SJCRH30 (cell line): ENCODE measurements at regions not wholly inside any gene's neighbourhood (a gene's known extent, or its start where the extent isn't known, plus 50 kb on each side); places are given as distances from the start of the nearest gene placed in this dataset.
A peak's percentile ranks its signal among the peaks of the same experiment; 100 is the strongest.

ENCODE experiments used
- DNase-seq, 2 experiments: peaks; one replicate each; pipeline ENCODE4 v3.0.0-alpha.2; 2015 to 2020
- H3K27ac ChIP-seq: fragments of 250-450 bp; sonication (Bioruptor Pico); 2 replicates; pipeline ENCODE4 v1.5.1; 2020; ENCODE audit warnings: mild to moderate bottlenecking, moderate library complexity
- H3K27me3 ChIP-seq: fragments of 250-450 bp; sonication (Bioruptor Pico); 2 replicates; pipeline ENCODE4 v1.5.1; 2020; ENCODE audit warnings: mild to moderate bottlenecking, moderate library complexity
- H3K36me3 ChIP-seq: fragments of 250-450 bp; sonication (Bioruptor Pico); 2 replicates; pipeline ENCODE4 v1.5.1; 2020; ENCODE audit warnings: mild to moderate bottlenecking, moderate library complexity
- H3K4me1 ChIP-seq: fragments of 250-450 bp; sonication (Bioruptor Pico); 2 replicates; pipeline ENCODE4 v1.5.1; 2020; ENCODE audit warnings: mild to moderate bottlenecking, moderate library complexity
- H3K4me3 ChIP-seq: fragments of 250-450 bp; sonication (Bioruptor Pico); 2 replicates; pipeline ENCODE4 v1.5.1; 2020; ENCODE audit warnings: mild to moderate bottlenecking, moderate library complexity
- H3K9me3 ChIP-seq: fragments of 250-450 bp; sonication (Bioruptor Pico); replicated peaks from 2 replicates; pipeline ENCODE4 v1.5.1; 2020; ENCODE audit warnings: mild to moderate bottlenecking, moderate library complexity

GRCh38 chr18:22545066-22545760 lies 127.5 kb upstream of the CTAGE1 start:
- Histone ChIP-seq H3K27me3 (no peaks in the 10 kb centered on the region), H3K27ac (no peak overlapping the region), H3K9me3 (no peaks in the 10 kb centered on the region), H3K4me3 (no peak overlapping the region), H3K36me3 (no peaks in the 10 kb centered on the region), H3K4me1 (no peaks in the 10 kb centered on the region)
- DNase-seq: no peak

GRCh38 chr18:22546905-22547570 lies 129.3 kb upstream of the CTAGE1 start:
- no peaks in the 10 kb centered on the region for H3K27me3 ChIP-seq
- no peak overlapping the region for H3K4me3 ChIP-seq
- no peak for DNase-seq
- H3K27ac ChIP-seq: no peak overlapping the region
- H3K9me3 ChIP-seq: no peaks in the 10 kb centered on the region
- H3K4me1 ChIP-seq: no peaks in the 10 kb centered on the region
- no peaks in the 10 kb centered on the region for H3K36me3 ChIP-seq

- H3K36me3 ChIP-seq: no peaks in the 10 kb centered on the region
- no peak overlapping the region for H3K4me3 ChIP-seq
- H3K27ac ChIP-seq: no peak overlapping the region
- no peaks in the 10 kb centered on the region for H3K9me3 ChIP-seq
- DNase-seq: no peak
- H3K27me3 ChIP-seq: no peaks in the 10 kb centered on the region
- H3K4me1 ChIP-seq: no peaks in the 10 kb centered on the region
Measured at GRCh38 chr18:22547807-22548561, 130.3 kb upstream of the CTAGE1 start.

- H3K36me3 ChIP-seq: no peaks in the 10 kb centered on the region
- no peaks in the 10 kb centered on the region for H3K27me3 ChIP-seq
- H3K4me3 ChIP-seq: no peak overlapping the region
- H3K9me3 ChIP-seq: no peaks in the 10 kb centered on the region
- no peak overlapping the region for H3K27ac ChIP-seq
- no peaks in the 10 kb centered on the region for H3K4me1 ChIP-seq
- no peak for DNase-seq
Measured at GRCh38 chr18:22549260-22549937, 131.7 kb upstream of the CTAGE1 start.

GRCh38 chr18:22550366-22550765 lies 132.7 kb upstream of the CTAGE1 start:
- H3K9me3 ChIP-seq: no peaks in the 10 kb centered on the region
- no peaks in the 10 kb centered on the region for H3K36me3 ChIP-seq
- H3K4me3 ChIP-seq: no peak overlapping the region
- H3K4me1 ChIP-seq: no peaks in the 10 kb centered on the region
- DNase-seq: no peak
- no peak overlapping the region for H3K27ac ChIP-seq
- no peaks in the 10 kb centered on the region for H3K27me3 ChIP-seq

- Histone ChIP-seq H3K9me3 (no peaks in the 10 kb centered on the region), H3K4me1 (no peaks in the 10 kb centered on the region), H3K27ac (no peak overlapping the region), H3K4me3 (no peak overlapping the region), H3K36me3 (no peaks in the 10 kb centered on the region), H3K27me3 (no peaks in the 10 kb centered on the region)
- DNase-seq: no peak
Measured at GRCh38 chr18:22550861-22551260, 133.1 kb upstream of the CTAGE1 start.

GRCh38 chr18:22551536-22552151 lies 133.9 kb upstream of the CTAGE1 start:
- Histone ChIP-seq H3K27me3 (no peaks in the 10 kb centered on the region), H3K4me3 (no peak overlapping the region), H3K9me3 (no peaks in the 10 kb centered on the region), H3K27ac (no peak overlapping the region), H3K4me1 (no peaks in the 10 kb centered on the region), H3K36me3 (no peaks in the 10 kb centered on the region)
- no peak for DNase-seq

GRCh38 chr18:22552254-22552653 lies 134.5 kb upstream of the CTAGE1 start:
- no peaks in the 10 kb centered on the region for H3K27me3 ChIP-seq
- no peaks in the 10 kb centered on the region for H3K4me1 ChIP-seq
- H3K9me3 ChIP-seq: no peaks in the 10 kb centered on the region
- H3K27ac ChIP-seq: no peak overlapping the region
- no peaks in the 10 kb centered on the region for H3K36me3 ChIP-seq
- no peak for DNase-seq
- no peak overlapping the region for H3K4me3 ChIP-seq

- no peaks in the 10 kb centered on the region for H3K9me3 ChIP-seq
- H3K27ac ChIP-seq: no peak overlapping the region
- H3K36me3 ChIP-seq: no peaks in the 10 kb centered on the region
- DNase-seq: no peak
- no peak overlapping the region for H3K4me3 ChIP-seq
- no peaks in the 10 kb centered on the region for H3K4me1 ChIP-seq
- no peaks in the 10 kb centered on the region for H3K27me3 ChIP-seq
Measured at GRCh38 chr18:22552899-22553460, 135.3 kb upstream of the CTAGE1 start.

GRCh38 chr18:22556222-22557167 lies 138.8 kb upstream of the CTAGE1 start:
- H3K4me3 ChIP-seq: no peak overlapping the region
- H3K27ac ChIP-seq: no peak overlapping the region
- no peaks in the 10 kb centered on the region for H3K36me3 ChIP-seq
- no peaks in the 10 kb centered on the region for H3K4me1 ChIP-seq
- no peak for DNase-seq
- no peaks in the 10 kb centered on the region for H3K27me3 ChIP-seq
- no peaks in the 10 kb centered on the region for H3K9me3 ChIP-seq

- no peaks in the 10 kb centered on the region for H3K4me1 ChIP-seq
Measured at GRCh38 chr18:22557168-22557941, 139.6 kb upstream of the CTAGE1 start.

GRCh38 chr18:22558945-22559385 lies 141.2 kb upstream of the CTAGE1 start:
- Histone ChIP-seq H3K27ac (no peak overlapping the region), H3K36me3 (no peaks in the 10 kb centered on the region), H3K4me3 (peak overlapping the region; percentile 63), H3K27me3 (no peaks in the 10 kb centered on the region), H3K4me1 (no peaks in the 10 kb centered on the region), H3K9me3 (no peaks in the 10 kb centered on the region)
- DNase-seq: peak; percentile 29 to 38

More at GRCh38 chr18:22557168-22557941, 139.6 kb upstream of the CTAGE1 start:
- H3K4me3 ChIP-seq: no peak overlapping the region
- no peaks in the 10 kb centered on the region for H3K27me3 ChIP-seq
- no peaks in the 10 kb centered on the region for H3K36me3 ChIP-seq
- DNase-seq: no peak
- no peak overlapping the region for H3K27ac ChIP-seq
- H3K9me3 ChIP-seq: no peaks in the 10 kb centered on the region
